ENCODE measurements at regions not wholly inside any gene's neighbourhood (a gene's known extent, or its start where the extent isn't known, plus 50 kb on each side); places are given as distances from the start of the nearest gene placed in this dataset.

GRCh38 chr17:5635949-5636348 is 51.6 kb upstream of the NLRP1 start:
- H3K9ac ChIP-seq (ENCODE audit: insufficient read length), result no peak overlapping the region
- H3K4me3 ChIP-seq, result no peak overlapping the region
- DNase-seq (ENCODE audit: low read depth, low spot score), result no peak
- TF ChIP-seq EZH2 (IDR thresholded peaks at IDR 0.05) (no peak), FOXP2 (optimal IDR thresholded peaks at IDR 0.05; ENCODE audit: control extremely low read depth, extremely low read length, insufficient read depth) (no peak), POLR2AphosphoS5 (IDR thresholded peaks at IDR 0.05; ENCODE audit: borderline replicate concordance, low read depth, low read length) (no peak)
- no peaks in the 10 kb centered on the region for H3K36me3 ChIP-seq (ENCODE audit: insufficient read depth, low read length)
- H3K9me3 ChIP-seq (ENCODE audit: low read depth, low read length), result no peaks in the 10 kb centered on the region
- H3K27ac ChIP-seq, result no peak overlapping the region

DNA sequence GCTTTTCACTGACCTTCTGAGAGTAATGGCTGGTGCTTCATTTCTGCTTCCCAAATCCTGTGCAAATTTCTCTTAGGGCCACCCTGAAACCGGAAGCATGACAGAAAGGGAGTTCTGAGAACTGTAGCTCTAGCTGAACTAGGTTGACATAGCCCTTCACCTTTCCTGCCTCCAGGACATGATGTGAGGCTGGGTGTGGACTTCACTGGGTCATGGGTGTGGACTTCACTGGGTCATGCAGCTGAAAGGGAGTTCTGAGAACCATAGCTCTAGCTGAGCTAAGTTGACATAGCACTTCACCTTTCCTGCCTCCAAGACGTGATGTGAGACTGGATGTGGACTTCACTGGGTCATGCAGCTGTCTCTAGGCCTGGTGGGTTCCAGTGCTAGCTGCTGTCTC is 54.3 kb upstream of the NLRP1 start:
- no peak overlapping the region for H3K27ac ChIP-seq
- no peak overlapping the region for H3K4me3 ChIP-seq
- no peaks in the 10 kb centered on the region for H3K36me3 ChIP-seq (ENCODE audit: insufficient read depth, low read length)
- TF ChIP-seq POLR2AphosphoS5 (IDR thresholded peaks at IDR 0.05; ENCODE audit: borderline replicate concordance, low read depth, low read length), result no peak
- TF ChIP-seq EZH2 (IDR thresholded peaks at IDR 0.05), result no peak
- no peak for TF ChIP-seq FOXP2 (optimal IDR thresholded peaks at IDR 0.05; ENCODE audit: control extremely low read depth, extremely low read length, insufficient read depth)
- no peaks in the 10 kb centered on the region for H3K9me3 ChIP-seq (ENCODE audit: low read depth, low read length)
- DNase-seq (ENCODE audit: low read depth, low spot score), result no peak
- H3K9ac ChIP-seq (ENCODE audit: insufficient read length), result no peak overlapping the region

- Histone ChIP-seq H3K9ac (ENCODE audit: insufficient read length) (no peak overlapping the region), H3K4me3 (no peak overlapping the region), H3K36me3 (ENCODE audit: insufficient read depth, low read length) (no peaks in the 10 kb centered on the region), H3K9me3 (ENCODE audit: low read depth, low read length) (no peaks in the 10 kb centered on the region), H3K27ac (no peak overlapping the region)
- TF ChIP-seq EZH2 (IDR thresholded peaks at IDR 0.05) (no peak), POLR2AphosphoS5 (IDR thresholded peaks at IDR 0.05; ENCODE audit: borderline replicate concordance, low read depth, low read length) (no peak), FOXP2 (optimal IDR thresholded peaks at IDR 0.05; ENCODE audit: control extremely low read depth, extremely low read length, insufficient read depth) (no peak)
- DNase-seq (ENCODE audit: low read depth, low spot score), result no peak
Observed at GRCh38 chr17:5640726-5641125, 56.4 kb upstream of the NLRP1 start.

- Histone ChIP-seq H3K9ac (ENCODE audit: insufficient read length) (no peak overlapping the region), H3K4me3 (no peak overlapping the region), H3K27ac (no peak overlapping the region), H3K9me3 (ENCODE audit: low read depth, low read length) (no peaks in the 10 kb centered on the region), H3K36me3 (ENCODE audit: insufficient read depth, low read length) (no peaks in the 10 kb centered on the region)
- TF ChIP-seq POLR2AphosphoS5 (IDR thresholded peaks at IDR 0.05; ENCODE audit: borderline replicate concordance, low read depth, low read length), result no peak
- no peak for TF ChIP-seq EZH2 (IDR thresholded peaks at IDR 0.05)
- no peak for TF ChIP-seq FOXP2 (optimal IDR thresholded peaks at IDR 0.05; ENCODE audit: control extremely low read depth, extremely low read length, insufficient read depth)
- no peak for DNase-seq (ENCODE audit: low read depth, low spot score)
Observed at GRCh38 chr17:5642752-5643151, 58.4 kb upstream of the NLRP1 start.

GRCh38 chr17:5644065-5644464 is 59.8 kb upstream of the NLRP1 start:
- Histone ChIP-seq H3K27ac (no peak overlapping the region), H3K4me3 (no peak overlapping the region), H3K9ac (ENCODE audit: insufficient read length) (no peak overlapping the region), H3K36me3 (ENCODE audit: insufficient read depth, low read length) (no peaks in the 10 kb centered on the region), H3K9me3 (ENCODE audit: low read depth, low read length) (no peaks in the 10 kb centered on the region)
- DNase-seq (ENCODE audit: low read depth, low spot score), result no peak
- TF ChIP-seq POLR2AphosphoS5 (IDR thresholded peaks at IDR 0.05; ENCODE audit: borderline replicate concordance, low read depth, low read length), result no peak
- TF ChIP-seq FOXP2 (optimal IDR thresholded peaks at IDR 0.05; ENCODE audit: control extremely low read depth, extremely low read length, insufficient read depth), result no peak
- no peak for TF ChIP-seq EZH2 (IDR thresholded peaks at IDR 0.05)

- H3K27ac ChIP-seq, result no peak overlapping the region
- H3K9me3 ChIP-seq (ENCODE audit: low read depth, low read length), result no peaks in the 10 kb centered on the region
- no peak overlapping the region for H3K4me3 ChIP-seq
- TF ChIP-seq FOXP2 (optimal IDR thresholded peaks at IDR 0.05; ENCODE audit: control extremely low read depth, extremely low read length, insufficient read depth), result no peak
- TF ChIP-seq EZH2 (IDR thresholded peaks at IDR 0.05), result no peak
- no peak for TF ChIP-seq POLR2AphosphoS5 (IDR thresholded peaks at IDR 0.05; ENCODE audit: borderline replicate concordance, low read depth, low read length)
- no peak overlapping the region for H3K9ac ChIP-seq (ENCODE audit: insufficient read length)
- DNase-seq (ENCODE audit: low read depth, low spot score), result no peak
- H3K36me3 ChIP-seq (ENCODE audit: insufficient read depth, low read length), result no peaks in the 10 kb centered on the region
Observed at GRCh38 chr17:5651348-5651747, 67.0 kb upstream of the NLRP1 start.

DNA sequence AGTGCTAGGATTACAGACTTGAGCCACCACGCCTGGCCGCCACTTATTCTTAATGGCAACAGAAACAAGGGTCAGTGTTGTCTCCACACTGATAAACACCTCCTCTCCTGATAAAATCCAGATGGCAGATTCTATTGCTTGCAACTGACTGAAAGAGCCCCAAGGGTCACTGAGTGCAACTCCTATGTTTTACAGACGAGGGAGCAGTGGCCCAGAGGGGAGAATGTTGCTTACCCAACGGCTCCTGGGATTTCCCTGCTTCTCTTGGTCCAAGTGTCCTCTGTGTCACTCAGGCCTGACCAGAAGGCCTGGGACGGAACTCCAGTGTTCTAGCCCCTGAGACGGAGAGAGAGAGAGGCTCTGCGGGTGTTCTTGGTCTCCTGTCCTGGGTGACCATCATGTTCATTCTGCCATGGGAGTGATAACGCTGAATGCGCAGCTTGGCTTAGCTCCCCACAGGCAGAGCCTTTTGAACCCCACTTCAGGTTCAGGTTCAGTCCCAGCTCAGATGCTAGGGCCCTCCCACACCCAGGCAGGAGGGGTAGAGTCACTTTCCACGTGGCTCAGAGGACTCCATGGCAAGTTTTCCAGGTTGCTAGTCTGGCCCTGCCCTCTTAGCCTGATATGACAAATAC is 77.3 kb upstream of the NLRP1 start:
- no peaks in the 10 kb centered on the region for H3K9me3 ChIP-seq (ENCODE audit: low read depth, low read length)
- no peak overlapping the region for H3K4me3 ChIP-seq
- DNase-seq (ENCODE audit: low read depth, low spot score), result no peak
- H3K36me3 ChIP-seq (ENCODE audit: insufficient read depth, low read length), result no peaks in the 10 kb centered on the region
- no peak overlapping the region for H3K27ac ChIP-seq
- no peak for TF ChIP-seq EZH2 (IDR thresholded peaks at IDR 0.05)
- no peak for TF ChIP-seq POLR2AphosphoS5 (IDR thresholded peaks at IDR 0.05; ENCODE audit: borderline replicate concordance, low read depth, low read length)
- TF ChIP-seq FOXP2 (optimal IDR thresholded peaks at IDR 0.05; ENCODE audit: control extremely low read depth, extremely low read length, insufficient read depth), result no peak
- no peak overlapping the region for H3K9ac ChIP-seq (ENCODE audit: insufficient read length)

DNA sequence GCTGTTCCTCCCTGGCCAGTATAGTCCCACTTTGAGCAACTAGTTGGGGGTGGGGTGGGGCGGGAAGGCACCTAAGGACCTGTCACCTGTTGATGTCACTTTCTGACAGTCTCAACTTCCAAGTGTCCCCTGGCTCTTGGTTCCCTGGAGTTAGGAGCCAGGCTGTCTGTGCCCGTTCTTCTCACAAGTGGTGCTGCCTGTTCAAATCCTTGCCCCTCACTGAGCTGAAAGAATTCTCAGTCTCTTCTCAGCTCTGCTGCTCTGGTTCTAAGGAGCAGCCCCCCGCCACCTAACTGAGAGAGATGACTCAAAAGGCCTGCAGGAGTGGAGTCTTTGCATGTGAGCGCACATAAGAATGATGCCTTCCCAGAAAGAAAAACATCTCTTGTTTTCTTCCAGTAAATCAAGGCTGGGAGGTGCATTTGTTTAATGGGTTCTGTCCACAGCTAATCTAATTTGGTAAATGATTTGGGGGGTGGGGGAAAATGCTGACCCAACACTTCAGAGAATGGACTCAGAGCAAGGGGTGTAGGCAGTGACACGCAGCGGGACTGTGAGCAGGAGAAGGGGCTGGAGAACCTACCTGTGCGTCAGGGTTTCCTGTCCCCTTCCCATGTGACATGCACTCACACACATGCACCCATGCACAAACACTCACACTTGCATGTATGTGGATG is 78.2 kb upstream of the NLRP1 start:
- Histone ChIP-seq H3K4me3 (no peak overlapping the region), H3K9ac (ENCODE audit: insufficient read length) (no peak overlapping the region), H3K9me3 (ENCODE audit: low read depth, low read length) (no peaks in the 10 kb centered on the region), H3K27ac (no peak overlapping the region), H3K36me3 (ENCODE audit: insufficient read depth, low read length) (no peaks in the 10 kb centered on the region)
- DNase-seq (ENCODE audit: low read depth, low spot score), result no peak
- no peak for TF ChIP-seq POLR2AphosphoS5 (IDR thresholded peaks at IDR 0.05; ENCODE audit: borderline replicate concordance, low read depth, low read length)
- TF ChIP-seq FOXP2 (optimal IDR thresholded peaks at IDR 0.05; ENCODE audit: control extremely low read depth, extremely low read length, insufficient read depth), result no peak
- TF ChIP-seq EZH2 (IDR thresholded peaks at IDR 0.05), result no peak

Data from SK-N-MC (cell line).